RPMI7951 (cell line): ENCODE measurements at regions not wholly inside any gene's neighbourhood (a gene's known extent, or its start where the extent isn't known, plus 50 kb on each side); places are given as distances from the start of the nearest gene placed in this dataset.

ENCODE experiments used
- DNase-seq: peaks from one replicate; pipeline ENCODE4 v3.0.0-alpha.2; 2012; ENCODE audit warnings: low read depth

DNA sequence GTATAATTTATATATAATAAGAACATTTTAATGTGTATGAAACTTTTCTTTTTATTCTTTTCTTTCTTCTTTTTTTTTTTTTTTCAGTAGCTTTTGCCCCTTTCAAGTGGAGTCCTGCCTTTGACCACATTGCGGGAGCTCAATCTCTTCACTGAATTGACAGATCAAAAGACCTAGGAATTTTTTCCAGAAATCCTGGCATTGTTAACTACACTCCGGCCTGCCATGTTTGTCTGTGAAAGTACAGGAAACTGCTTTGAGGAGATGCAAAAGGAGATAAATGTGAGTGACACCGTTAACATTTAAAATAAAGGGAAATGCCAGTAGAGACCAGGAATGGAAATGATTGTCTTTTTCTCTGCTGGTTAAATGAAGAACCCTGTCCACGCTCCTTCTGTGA lies 159.3 kb upstream of the VCX3A start:
- no peak for DNase-seq

DNA sequence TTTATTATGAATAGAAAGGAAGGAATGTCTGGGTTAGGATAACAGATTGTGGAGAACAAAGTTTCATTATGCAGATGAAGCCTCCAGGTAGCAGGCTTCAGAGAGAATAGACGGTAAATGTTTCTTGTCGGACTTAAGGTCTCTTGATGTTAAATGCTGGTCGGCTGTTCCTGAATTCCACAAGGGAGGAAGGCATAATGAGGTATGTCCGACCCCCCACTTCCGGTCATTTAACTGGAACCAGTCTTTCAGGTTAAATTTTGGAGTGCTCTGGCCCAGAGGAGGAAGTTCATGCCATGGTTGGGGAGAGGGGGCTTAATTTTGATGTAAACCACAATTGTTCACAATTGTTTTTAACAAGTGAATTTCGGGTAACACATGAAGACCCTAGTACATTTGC lies 158.1 kb upstream of the VCX3A start:
- no peak for DNase-seq

DNA sequence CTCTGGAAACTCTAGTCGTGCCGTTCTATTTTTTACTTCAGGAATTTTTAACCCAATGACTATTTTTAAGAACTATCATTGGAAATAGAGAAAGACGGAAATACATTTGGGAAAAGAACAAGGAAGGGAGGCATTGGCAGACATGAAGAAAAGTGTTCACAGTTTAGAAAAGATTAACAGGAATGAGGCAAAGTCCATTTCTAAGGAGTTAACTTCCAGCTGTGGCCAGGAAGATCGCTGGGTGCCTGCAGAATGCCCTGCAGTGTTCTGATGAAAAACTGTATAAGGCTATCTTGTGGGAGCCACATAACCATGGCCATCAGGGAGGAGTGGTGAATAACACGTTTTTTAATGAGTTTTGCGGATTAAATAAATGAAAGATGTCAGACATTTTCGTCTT lies 150.6 kb upstream of the VCX3A start:
- DNase-seq: no peak

DNA sequence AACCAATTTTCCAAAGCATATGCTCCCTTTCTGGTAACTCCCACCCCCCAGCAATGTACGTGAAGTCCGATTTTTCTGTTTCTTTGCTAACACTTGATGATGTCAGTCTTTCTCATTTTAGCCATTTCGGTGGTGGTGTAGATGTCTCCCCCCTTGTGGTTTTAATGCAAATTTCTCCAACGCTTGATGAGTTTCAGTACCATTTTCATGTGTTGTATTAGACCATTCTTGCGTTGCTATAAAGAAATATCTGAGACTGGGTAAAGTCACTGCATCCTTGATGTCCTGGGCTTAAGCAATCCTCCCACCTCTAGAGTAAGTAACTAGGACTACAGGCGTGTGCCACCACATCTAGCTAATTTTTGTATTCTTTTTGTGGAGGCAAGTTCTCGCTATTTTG lies 148.4 kb upstream of the VCX3A start:
- DNase-seq: no peak

DNA sequence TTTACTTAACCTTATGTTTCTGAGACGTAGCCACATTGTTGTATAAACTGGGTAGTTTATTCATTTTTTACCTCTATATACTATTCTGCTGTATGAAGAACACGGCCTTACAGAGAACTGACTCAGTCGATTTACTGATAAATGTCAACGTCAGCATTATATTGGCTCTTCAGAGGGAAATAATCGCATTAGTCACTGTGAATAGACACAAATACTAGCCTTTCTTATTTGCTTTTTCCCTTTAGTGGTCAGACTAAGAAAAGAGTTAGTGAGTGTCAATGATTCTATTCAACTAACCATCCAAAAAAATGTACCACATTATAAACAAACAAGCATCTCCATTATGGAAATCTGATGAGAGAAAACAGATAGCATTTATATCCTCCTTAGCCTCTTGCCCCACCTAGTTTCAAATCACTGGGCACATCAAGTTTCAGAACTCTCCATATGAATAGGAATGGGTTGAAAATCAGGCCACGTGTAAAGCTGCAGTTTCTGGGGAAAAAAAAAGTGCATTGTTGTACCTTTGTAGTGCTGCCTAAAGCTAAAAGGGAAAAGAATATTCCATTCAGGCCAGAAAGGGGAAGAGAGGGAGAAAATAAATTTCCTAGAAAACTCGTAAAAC lies 146.7 kb upstream of the VCX3A start:
- peak; percentile 1 for DNase-seq

DNA sequence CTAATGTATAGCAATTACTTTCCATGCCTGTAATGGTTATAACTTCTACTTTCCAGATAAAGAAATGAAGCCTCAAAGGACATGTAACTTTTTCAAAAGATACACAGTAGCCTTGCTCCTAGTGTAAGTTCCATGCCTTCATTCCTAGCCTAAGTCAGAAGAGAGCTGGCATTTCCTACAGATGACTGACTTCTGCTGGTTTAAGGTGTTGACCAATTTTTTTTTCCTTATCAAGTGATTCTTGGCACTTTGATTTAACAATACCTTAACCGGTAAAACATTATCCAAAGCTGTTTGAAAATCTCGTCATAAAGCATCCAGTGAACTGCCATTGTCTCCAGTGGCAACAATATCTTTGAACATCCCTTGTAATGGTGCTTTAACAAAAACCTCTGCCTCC lies 145.1 kb upstream of the VCX3A start:
- DNase-seq: no peak

DNA sequence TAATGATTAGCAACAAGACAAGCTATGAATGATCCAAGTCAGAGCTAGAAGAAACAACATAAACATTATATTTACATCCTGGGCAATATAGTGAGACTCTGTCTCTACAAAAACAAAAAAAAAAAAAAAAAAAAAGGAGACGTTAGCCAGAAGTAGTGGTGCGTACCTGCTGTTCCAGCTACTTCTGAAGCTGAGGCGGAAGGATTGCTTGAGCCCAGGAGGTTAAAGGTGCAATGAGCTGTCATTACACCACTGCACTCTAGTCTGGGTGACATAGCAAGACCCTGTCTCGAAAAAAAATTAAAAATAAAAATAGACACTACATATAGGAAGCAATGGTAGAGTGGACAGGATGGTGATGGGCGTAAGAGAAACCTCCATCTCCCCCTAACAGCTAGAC lies 144.6 kb upstream of the VCX3A start:
- no peak for DNase-seq

DNA sequence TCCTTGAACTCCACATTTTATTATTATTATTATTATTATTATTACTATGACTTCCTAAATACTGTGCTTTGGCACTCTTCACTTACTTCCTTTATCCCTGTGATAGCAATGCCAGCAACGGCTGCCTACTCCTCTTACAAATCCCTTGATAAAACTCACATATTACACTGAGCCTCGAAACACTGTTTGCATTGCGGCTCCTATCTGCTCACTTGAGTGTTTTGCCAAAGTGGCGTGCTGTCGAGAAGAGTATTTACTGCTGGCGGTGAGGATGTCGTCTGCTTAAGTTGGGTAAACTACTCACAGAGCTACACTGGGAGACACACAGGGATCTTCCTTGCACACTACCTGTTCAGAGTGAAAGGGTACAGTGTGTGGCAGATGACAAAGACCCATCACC lies 143.4 kb upstream of the VCX3A start:
- no peak for DNase-seq

DNA sequence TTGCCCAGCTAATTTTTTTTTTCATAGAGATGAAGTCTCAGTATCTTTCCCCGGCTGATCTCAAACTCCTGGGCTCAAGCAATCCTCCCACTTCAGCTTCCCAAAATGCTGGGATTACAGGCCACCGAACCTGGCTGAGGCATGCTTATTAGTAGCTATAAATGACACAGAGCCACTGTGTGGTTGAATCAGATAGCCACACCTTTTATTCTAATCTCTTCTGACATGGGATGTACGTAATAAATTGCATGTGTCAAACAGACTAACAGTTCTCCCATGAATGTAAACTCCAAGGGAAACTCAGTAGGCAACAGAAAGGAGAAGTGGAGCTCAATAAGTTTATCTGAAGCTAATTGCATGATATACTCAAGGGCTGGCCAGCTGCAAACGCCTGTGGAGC lies 139.8 kb upstream of the VCX3A start:
- DNase-seq: no peak

DNA sequence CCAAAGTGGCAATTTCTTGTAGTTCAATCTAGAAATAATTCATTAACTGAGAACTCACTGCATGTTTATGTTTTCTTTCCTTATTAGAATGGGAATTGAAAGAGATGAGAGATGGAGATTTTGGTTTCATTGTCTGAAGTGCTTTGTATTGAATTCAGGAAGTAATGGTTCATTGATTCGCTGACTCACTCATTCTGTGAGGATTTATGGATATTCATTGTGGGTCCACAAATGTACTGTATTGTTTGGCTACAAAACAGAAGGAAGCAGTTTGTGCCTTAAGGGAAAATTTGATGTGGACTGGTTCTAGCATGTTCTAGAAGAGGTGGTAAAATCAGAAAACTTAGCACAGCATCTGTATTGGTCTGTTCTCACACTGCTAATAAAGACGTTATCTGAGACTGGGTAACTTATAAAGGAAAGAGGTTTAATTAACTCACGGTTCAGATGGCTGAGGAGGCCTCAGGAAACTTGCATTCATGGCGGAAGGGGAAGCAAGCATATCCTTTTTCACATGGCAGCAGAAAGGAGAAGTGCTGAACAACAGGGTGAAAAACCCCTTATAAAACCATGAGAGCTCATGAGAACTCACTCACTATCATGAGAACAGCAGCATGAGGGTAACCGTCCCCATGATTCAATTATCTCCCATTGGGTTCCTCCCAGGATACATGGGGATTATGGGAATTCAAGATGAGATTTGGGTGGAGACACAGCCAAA lies 132.3 kb upstream of the VCX3A start:
- no peak for DNase-seq

DNA sequence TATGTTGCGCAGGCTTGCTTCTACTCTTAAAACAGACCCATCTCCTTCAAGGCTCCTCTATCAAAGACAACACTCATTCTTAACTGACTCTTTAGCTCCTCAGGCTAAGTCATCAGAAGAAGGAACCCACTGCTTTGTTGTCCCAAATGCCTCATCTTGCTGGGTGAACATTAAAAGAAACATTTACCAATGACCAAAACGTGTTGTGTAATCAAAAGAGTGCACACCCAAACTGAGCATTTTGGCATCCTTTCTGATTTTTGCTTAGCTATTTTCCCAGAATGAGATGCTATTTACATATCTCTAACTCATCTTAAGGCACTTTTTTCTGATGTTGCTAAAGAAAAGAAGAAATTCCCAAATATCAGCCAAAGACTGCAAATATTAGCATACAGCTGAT lies 131.7 kb upstream of the VCX3A start:
- no peak for DNase-seq

DNA sequence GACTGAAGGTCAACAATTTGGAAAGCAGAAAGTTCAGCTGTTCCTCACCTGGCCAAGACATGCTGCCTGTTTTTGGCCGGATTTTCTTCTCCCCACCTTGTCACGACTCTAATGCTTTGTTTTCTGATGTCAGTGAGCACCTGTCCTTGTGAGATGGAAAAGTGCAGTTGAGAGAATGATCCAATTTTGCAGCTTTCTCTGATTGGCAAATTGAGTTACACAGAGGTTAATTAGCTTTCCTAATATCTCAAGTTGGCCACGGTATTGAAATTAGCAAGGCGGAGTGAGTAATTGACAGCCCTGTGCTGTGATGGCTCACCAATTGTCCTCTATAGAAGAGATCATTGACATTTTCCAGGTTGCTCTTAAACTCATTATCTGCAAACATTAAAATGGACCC lies 126.8 kb upstream of the VCX3A start:
- DNase-seq: no peak

DNA sequence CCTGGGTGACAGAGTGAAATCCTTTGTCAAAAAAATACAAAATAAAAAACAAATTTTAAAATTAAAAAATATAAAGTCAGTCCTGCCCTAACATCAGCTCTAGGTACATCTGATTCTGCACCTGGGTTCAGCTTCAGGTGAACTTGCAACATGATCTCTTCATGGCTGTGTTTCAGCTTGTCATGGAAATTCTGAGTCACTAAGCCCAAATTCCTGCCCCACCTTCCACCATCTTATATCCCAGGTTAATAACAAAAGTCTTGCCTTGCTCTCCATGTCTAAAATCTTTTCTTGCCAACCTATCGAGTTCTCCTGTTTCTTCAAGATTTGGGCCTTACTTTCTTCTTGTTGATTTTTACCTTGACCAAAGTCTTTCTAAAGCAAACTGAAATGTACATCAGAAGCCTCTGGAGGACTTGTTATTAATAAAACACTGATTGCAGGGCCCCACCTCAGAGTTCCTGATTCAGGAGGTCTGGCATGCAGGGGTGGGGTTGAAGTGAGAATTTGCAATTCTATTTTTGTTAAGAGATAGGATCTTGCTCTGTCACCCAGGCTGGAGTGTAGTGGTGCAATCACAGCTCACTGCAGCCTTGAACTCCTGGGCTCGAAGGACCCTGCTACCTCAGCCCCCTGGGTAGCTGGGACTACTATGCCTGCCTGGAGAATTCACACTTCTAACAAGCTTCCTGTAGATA lies 125.8 kb upstream of the VCX3A start:
- no peak for DNase-seq

DNA sequence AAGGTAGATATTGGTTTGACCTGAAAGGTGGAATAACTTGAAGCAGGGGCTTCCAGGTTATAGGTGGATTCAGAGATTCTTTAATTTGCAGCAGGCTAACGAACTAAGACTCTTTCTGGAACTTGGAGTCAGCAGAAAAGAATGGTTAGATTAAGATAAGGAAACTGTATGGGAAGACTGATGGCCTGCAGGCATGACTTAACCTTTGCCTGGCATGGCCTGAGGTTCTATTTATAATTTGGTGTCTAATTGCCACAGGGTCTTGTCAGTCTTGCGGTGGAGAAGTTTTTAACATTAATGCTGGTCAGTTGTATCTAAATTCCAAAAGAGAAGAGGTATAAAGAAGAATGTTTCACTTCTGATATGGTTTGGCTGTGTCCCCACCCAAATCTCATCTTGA lies 110.3 kb upstream of the VCX3A start:
- DNase-seq: no peak

DNA sequence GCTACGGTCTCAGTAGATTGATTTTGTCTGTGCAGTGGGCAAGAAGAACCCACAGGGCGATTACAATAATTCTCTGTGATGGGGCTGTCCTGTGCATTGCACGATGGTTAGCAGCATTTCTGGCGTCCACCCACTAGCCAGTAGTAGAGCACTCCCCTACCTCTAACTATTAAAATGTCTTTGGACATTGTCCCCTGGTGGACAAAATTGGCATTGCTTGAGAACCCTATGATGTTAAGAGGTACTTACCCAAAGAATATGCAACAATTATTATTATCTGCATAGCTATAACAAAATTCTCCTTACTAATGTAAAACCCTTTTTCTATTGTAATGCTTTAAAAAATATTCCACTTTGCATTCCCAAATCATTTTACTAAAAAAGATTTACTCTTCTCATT lies 109.5 kb upstream of the VCX3A start:
- no peak for DNase-seq

DNA sequence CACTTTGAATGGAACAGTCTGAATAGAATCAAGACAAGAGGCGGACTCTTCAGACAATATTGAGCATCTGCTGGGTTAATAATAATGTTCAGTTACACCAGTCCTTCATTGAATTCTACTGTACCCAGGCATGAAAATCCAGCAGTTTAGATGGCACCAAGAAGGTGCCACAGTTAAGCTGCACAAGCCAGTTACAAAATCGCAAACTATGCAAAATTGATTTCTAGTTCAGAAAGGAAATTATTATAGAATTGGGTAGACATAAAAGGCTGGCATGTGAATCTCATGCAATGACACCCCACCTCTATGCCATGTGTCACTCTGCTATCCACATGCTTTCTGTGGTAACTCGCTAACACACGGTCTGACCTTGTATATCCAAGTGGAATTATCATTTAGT lies 105.8 kb upstream of the VCX3A start:
- no peak for DNase-seq

DNA sequence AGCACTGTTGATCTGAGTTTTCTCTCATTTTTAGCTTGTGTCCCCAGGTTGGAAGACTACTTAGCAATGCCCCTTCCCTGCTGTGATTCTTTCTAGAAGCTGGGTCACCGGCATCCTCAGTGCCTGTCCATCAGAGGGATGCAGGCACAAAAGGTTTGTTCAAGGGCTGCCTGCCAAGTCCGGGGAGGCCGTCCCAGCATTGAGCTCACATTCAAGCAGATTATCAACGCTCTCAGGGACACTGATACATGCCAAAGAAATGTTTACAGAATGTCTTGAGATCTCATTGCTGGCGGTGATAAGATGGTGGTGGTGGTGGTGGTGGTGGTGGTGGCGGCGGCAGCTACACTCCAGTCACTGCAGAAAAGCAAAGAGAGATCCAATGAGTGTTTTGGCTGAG lies 79.6 kb upstream of the VCX3A start:
- DNase-seq: no peak

DNA sequence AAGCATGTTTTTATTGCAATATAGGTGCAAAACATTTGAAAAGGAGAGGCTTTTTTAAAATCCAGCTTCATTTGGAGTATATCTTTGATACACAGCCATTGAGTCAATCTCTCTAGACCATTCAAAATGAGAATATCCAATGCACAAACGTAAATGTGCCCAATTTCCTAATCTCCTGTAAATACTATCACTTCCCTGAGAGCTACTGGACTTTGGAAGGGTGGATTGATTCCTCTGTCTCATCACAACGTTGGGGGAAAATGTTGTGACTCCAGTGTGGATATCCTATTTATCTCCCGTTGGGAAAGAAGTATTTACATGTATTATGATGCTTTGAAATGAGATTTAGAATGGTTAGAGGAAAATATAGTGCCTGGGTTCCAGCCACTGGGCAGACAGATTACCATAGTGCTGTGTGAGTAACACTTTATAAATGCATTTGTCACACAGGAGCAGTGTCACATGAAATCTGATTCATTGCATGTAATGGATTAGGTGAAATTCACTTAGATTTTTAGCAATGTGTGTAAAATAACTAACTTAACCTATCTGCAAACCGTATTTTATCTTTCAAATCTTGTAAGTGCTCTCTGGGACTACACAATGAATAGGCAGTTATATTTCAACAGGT lies 64.4 kb upstream of the VCX3A start:
- no peak for DNase-seq
